Nephron (organoid): ENCODE measurements at regions not wholly inside any gene's neighbourhood (a gene's known extent, or its start where the extent isn't known, plus 50 kb on each side); places are given as distances from the start of the nearest gene placed in this dataset.

ENCODE experiments used
- H3K27ac Mint-ChIP-seq, 3 experiments: 2 replicates each; pipeline ENCODE4 v1.8.0; 2020; ENCODE audit warnings: mixed read lengths in 3 of 3, mild to moderate bottlenecking in 2 of 3, moderate library complexity in 1 of 3
- H3K27me3 Mint-ChIP-seq: 2 replicates; pipeline ENCODE4 v1.8.0; 2021; ENCODE audit warnings: low read depth, mild to moderate bottlenecking, moderate library complexity, mixed read lengths
- H3K36me3 Mint-ChIP-seq: 2 replicates; pipeline ENCODE4 v1.8.0; 2020; ENCODE audit warnings: low read depth, mixed read lengths
- H3K4me1 Mint-ChIP-seq: 2 replicates; pipeline ENCODE4 v1.8.0; 2020; ENCODE audit warnings: mixed read lengths
- H3K4me3 Mint-ChIP-seq, 3 experiments: 2 replicates each; pipeline ENCODE4 v1.8.0; 2020; ENCODE audit warnings: mild to moderate bottlenecking in 3 of 3, mixed read lengths in 3 of 3, moderate library complexity in 2 of 3
- H3K9me3 Mint-ChIP-seq: 2 replicates; pipeline ENCODE4 v1.8.0; 2020; ENCODE audit warnings: mixed read lengths
- CTCF ChIP-seq, 3 experiments: fragments of 200-600 bp; sonication (generic); IDR thresholded peaks; one replicate each; pipeline ENCODE4 v1.5.0; 2021; ENCODE audit warnings: antibody characterized with exemption in 3 of 3; ENCODE audit not compliant: unreplicated experiment in 3 of 3

- Mint-ChIP-seq H3K4me1 (no peaks in the 10 kb centered on the region), H3K9me3 (peaks cover 22% of the 10 kb centered on the region), H3K27ac (no peak overlapping the region), H3K27me3 (peaks cover 3% of the 10 kb centered on the region), H3K36me3 (peaks cover 10% of the 10 kb centered on the region), H3K4me3 (no peak overlapping the region)
- no peak for TF ChIP-seq CTCF (IDR thresholded peaks at IDR 0.05; ENCODE audit: unreplicated experiment in 3 of 3)
Observed at GRCh38 chr17:12459736-12460135, 206.0 kb upstream of the MYOCD start.

- peaks cover 12% of the 10 kb centered on the region for H3K9me3 Mint-ChIP-seq
- no peak overlapping the region for H3K27ac Mint-ChIP-seq
- H3K27me3 Mint-ChIP-seq: no peaks in the 10 kb centered on the region
- no peak overlapping the region for H3K4me3 Mint-ChIP-seq
- no peaks in the 10 kb centered on the region for H3K36me3 Mint-ChIP-seq
- H3K4me1 Mint-ChIP-seq: peaks cover 2% of the 10 kb centered on the region
- TF ChIP-seq CTCF (IDR thresholded peaks at IDR 0.05; ENCODE audit: unreplicated experiment in 3 of 3): no peak
Observed at GRCh38 chr17:12463102-12463501, 202.6 kb upstream of the MYOCD start.

GRCh38 chr17:12472252-12473173, 193.2 kb upstream of the MYOCD start:
- no peaks in the 10 kb centered on the region for H3K36me3 Mint-ChIP-seq
- H3K27me3 Mint-ChIP-seq: no peaks in the 10 kb centered on the region
- no peak overlapping the region for H3K27ac Mint-ChIP-seq
- H3K4me3 Mint-ChIP-seq: no peak overlapping the region
- no peaks in the 10 kb centered on the region for H3K9me3 Mint-ChIP-seq
- H3K4me1 Mint-ChIP-seq: peaks cover 3% of the 10 kb centered on the region
- TF ChIP-seq CTCF (IDR thresholded peaks at IDR 0.05; ENCODE audit: unreplicated experiment in 3 of 3): no peak

- Mint-ChIP-seq H3K9me3 (no peaks in the 10 kb centered on the region), H3K4me1 (no peaks in the 10 kb centered on the region), H3K36me3 (no peaks in the 10 kb centered on the region), H3K27ac (no peak overlapping the region), H3K27me3 (no peaks in the 10 kb centered on the region), H3K4me3 (no peak overlapping the region)
- TF ChIP-seq CTCF (IDR thresholded peaks at IDR 0.05; ENCODE audit: unreplicated experiment in 3 of 3): no peak
Observed at GRCh38 chr17:12478311-12478710, 187.4 kb upstream of the MYOCD start.

GRCh38 chr17:12485361-12485906, 180.3 kb upstream of the MYOCD start:
- Mint-ChIP-seq H3K36me3 (no peaks in the 10 kb centered on the region), H3K27me3 (no peaks in the 10 kb centered on the region), H3K4me3 (no peak overlapping the region), H3K27ac (no peak overlapping the region), H3K9me3 (no peaks in the 10 kb centered on the region), H3K4me1 (peaks cover 14% of the 10 kb centered on the region)
- no peak for TF ChIP-seq CTCF (IDR thresholded peaks at IDR 0.05; ENCODE audit: unreplicated experiment in 3 of 3)
